ENCODE measurements at regions not wholly inside any gene's neighbourhood (a gene's known extent, or its start where the extent isn't known, plus 50 kb on each side); places are given as distances from the start of the nearest gene placed in this dataset.

DNA sequence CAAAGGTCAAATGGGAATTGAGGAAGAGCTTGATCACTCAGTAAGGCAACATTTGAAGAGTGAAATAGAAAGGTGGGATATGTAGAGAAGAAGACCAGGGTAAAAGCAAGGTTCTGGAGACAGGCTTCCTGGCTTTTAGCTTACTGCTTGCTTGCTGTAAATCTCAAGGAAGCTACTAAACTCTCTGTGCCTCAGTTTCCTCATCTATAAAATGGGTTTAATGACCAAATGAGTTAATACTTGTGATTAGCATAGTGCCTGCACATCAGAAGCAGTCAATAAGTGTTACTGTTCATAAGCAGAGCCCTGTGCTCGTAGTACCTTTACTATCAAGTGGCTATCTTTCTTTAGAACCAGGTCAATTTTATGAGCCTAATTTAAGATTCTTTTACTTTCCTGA is 222.2 kb upstream of the ITGA4 start:
- Histone ChIP-seq H3K27ac (no peak overlapping the region), H3K9me3 (no peaks in the 10 kb centered on the region), H3K4me1 (no peaks in the 10 kb centered on the region), H3K4me3 (no peak overlapping the region), H3K27me3 (no peaks in the 10 kb centered on the region), H3K36me3 (no peaks in the 10 kb centered on the region)
- no peak for DNase-seq (ENCODE audit: extremely low spot score in 2 of 2)
- intact Hi-C loops (cut with DNase I), result no loop called here
- no peak for TF ChIP-seq POLR2A (IDR thresholded peaks at IDR 0.05)
- no peak for TF ChIP-seq POLR2AphosphoS5 (IDR thresholded peaks at IDR 0.05; ENCODE audit: insufficient read depth in 1 of 2, low read depth in 1 of 2)
- TF ChIP-seq, protein P1, sequence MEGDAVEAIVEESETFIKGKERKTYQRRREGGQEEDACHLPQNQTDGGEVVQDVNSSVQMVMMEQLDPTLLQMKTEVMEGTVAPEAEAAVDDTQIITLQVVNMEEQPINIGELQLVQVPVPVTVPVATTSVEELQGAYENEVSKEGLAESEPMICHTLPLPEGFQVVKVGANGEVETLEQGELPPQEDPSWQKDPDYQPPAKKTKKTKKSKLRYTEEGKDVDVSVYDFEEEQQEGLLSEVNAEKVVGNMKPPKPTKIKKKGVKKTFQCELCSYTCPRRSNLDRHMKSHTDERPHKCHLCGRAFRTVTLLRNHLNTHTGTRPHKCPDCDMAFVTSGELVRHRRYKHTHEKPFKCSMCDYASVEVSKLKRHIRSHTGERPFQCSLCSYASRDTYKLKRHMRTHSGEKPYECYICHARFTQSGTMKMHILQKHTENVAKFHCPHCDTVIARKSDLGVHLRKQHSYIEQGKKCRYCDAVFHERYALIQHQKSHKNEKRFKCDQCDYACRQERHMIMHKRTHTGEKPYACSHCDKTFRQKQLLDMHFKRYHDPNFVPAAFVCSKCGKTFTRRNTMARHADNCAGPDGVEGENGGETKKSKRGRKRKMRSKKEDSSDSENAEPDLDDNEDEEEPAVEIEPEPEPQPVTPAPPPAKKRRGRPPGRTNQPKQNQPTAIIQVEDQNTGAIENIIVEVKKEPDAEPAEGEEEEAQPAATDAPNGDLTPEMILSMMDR (IDR thresholded peaks at IDR 0.05), result no peak

DNA sequence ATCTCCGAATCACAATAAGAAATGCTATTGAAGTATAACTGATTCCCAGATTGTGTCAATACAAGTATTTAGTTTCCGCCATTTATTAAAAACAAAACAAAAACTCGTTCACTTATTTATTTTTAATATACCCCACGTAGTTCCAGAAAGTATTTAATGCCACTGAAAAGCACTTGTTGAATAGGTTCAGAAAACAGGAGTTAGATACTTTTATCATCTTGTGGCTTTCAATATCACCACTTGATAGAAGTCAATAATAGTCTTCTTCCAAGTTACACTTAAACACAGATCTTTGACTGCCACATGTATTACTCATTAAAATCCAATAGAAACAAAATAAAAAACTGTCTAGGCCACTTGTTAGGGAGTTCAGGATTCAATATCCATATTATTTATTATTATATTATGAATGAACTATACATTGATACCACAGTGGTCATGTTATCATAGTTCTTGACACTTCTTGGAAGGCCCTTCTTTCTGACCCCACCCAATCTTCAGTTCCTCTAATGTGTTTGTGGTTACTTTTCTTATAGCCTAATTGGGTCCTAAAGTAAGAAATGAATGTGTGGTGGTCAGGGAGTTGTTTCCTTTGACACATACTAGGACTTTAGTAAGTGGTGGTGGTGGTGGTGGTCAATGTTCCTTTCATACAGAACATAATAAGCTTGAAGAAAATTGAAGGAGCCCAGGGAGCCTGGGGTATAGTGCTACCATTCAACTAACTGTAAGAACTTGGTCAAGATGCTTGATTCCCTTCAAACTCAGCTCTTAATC is 221.3 kb upstream of the ITGA4 start:
- intact Hi-C loops (cut with DNase I), result no loop called here
- Histone ChIP-seq H3K27ac (no peak overlapping the region), H3K4me1 (no peaks in the 10 kb centered on the region), H3K36me3 (no peaks in the 10 kb centered on the region), H3K9me3 (no peaks in the 10 kb centered on the region), H3K4me3 (no peak overlapping the region), H3K27me3 (no peaks in the 10 kb centered on the region)
- no peak for TF ChIP-seq POLR2A (IDR thresholded peaks at IDR 0.05)
- DNase-seq (ENCODE audit: extremely low spot score in 2 of 2), result no peak

DNA sequence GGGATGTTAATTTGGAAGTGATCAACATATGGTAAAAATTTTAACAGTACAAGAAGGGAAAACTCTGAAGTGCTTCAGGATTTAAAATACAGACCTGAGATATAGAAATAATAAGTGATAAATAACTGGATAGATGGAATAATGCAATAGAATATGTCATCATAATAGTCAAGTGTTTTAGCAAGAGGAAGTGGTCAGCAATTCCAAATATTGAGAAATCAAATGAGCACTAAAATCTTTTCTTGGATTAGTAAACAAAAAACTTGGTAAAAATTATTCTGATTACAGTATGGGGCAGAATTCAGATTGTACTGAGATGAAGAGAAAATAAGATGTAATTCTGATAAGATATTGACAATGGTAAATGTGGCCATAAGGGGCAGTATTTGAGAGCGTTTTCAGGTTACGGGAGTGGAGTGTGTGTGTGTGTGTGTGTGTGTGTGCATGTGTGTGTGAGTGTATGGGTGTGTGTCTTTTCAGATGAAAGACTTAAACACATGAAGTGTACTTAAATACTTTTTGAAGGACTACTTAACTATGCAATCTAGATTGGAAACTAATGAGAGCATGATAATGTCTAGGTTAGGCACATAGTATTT is 217.9 kb upstream of the ITGA4 start:
- Histone ChIP-seq H3K4me1 (no peaks in the 10 kb centered on the region), H3K36me3 (no peaks in the 10 kb centered on the region), H3K9me3 (no peaks in the 10 kb centered on the region), H3K27me3 (no peaks in the 10 kb centered on the region), H3K27ac (no peak overlapping the region), H3K4me3 (no peak overlapping the region)
- intact Hi-C loops (cut with DNase I), result no loop called here
- no peak for DNase-seq (ENCODE audit: extremely low spot score in 2 of 2)
- no peak for TF ChIP-seq POLR2A (IDR thresholded peaks at IDR 0.05)
- no peak for TF ChIP-seq POLR2AphosphoS5 (IDR thresholded peaks at IDR 0.05; ENCODE audit: insufficient read depth in 1 of 2, low read depth in 1 of 2)

DNA sequence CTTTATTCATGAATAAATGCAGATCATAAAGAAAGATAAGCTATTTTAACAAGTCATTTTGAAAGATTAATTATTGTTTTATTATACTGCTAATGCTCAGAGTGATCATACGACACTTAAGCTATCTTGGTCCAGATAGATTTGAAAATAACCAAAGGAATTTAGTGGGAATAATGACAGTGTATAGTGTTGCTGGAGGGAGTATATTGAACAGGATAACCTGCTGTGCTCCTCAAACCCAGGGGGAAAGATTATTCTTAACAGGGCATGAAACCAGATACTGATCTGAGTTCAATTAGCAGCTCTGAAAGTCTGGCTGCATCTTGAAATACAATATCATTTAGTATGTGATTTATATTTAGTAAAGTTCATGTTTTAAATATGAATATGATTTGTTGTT is 216.3 kb upstream of the ITGA4 start:
- intact Hi-C loops (cut with DNase I), result no loop called here
- no peaks in the 10 kb centered on the region for H3K4me1 ChIP-seq
- H3K27me3 ChIP-seq, result no peaks in the 10 kb centered on the region
- TF ChIP-seq, protein P1 (IDR thresholded peaks at IDR 0.05), result no peak
- no peak for TF ChIP-seq POLR2A (IDR thresholded peaks at IDR 0.05)
- no peak for TF ChIP-seq POLR2AphosphoS5 (IDR thresholded peaks at IDR 0.05; ENCODE audit: insufficient read depth in 1 of 2, low read depth in 1 of 2)
- no peaks in the 10 kb centered on the region for H3K9me3 ChIP-seq
- H3K4me3 ChIP-seq, result no peak overlapping the region
- no peak overlapping the region for H3K27ac ChIP-seq
- no peaks in the 10 kb centered on the region for H3K36me3 ChIP-seq
- DNase-seq (ENCODE audit: extremely low spot score in 2 of 2), result no peak

DNA sequence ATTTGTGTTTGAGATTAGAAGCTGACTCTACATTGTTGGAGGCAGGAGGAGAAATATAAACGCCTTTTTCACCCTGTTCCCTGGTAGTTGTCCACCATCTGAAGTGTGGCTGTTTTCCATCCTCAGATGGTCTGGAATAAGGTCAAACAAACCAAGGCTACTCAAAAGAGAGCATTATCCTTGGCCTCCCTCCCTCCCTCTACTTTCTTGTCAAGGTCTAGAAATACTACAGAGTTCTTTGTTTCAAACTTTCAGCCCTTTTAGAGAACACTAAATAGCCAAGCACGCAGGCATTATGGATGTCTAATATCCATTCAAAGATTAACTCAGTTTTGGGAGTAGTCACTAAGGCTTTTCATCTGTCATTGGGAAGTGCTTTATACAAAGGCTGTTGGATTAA is 215.8 kb upstream of the ITGA4 start:
- TF ChIP-seq POLR2A (IDR thresholded peaks at IDR 0.05) (no peak), POLR2AphosphoS5 (IDR thresholded peaks at IDR 0.05; ENCODE audit: insufficient read depth in 1 of 2, low read depth in 1 of 2) (no peak)
- TF ChIP-seq, protein P1 (IDR thresholded peaks at IDR 0.05), result no peak
- Histone ChIP-seq H3K36me3 (no peaks in the 10 kb centered on the region), H3K9me3 (no peaks in the 10 kb centered on the region), H3K4me1 (no peaks in the 10 kb centered on the region), H3K4me3 (no peak overlapping the region), H3K27me3 (no peaks in the 10 kb centered on the region), H3K27ac (no peak overlapping the region)
- intact Hi-C loops (cut with DNase I), result no loop called here
- DNase-seq (ENCODE audit: extremely low spot score in 2 of 2), result no peak

DNA sequence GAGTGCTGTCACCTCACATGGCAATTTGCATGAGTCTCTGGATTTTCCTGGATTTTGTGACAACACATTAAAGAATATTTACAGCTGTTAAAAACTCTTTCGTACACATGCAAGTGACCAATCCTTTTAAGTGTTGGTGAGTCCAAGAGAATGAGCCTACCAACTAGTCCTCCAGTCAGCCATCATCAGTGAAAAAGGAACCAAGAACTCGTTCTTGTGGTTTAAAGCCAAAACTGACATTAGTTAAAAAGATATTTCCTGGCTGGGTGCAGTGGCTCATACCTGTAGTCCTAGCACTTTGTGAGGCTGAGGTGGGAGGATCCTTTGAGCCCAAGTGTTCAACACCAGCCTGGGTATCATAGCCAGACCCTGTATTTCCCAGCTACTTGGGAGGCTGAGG is 215.4 kb upstream of the ITGA4 start:
- H3K27me3 ChIP-seq, result no peaks in the 10 kb centered on the region
- no peak overlapping the region for H3K4me3 ChIP-seq
- H3K9me3 ChIP-seq, result no peaks in the 10 kb centered on the region
- no peaks in the 10 kb centered on the region for H3K36me3 ChIP-seq
- TF ChIP-seq POLR2AphosphoS5 (IDR thresholded peaks at IDR 0.05; ENCODE audit: insufficient read depth in 1 of 2, low read depth in 1 of 2), result no peak
- TF ChIP-seq, protein P1 (IDR thresholded peaks at IDR 0.05), result no peak
- no peak for TF ChIP-seq POLR2A (IDR thresholded peaks at IDR 0.05)
- H3K27ac ChIP-seq, result no peak overlapping the region
- no peak for DNase-seq (ENCODE audit: extremely low spot score in 2 of 2)
- intact Hi-C loops (cut with DNase I), result no loop called here
- H3K4me1 ChIP-seq, result no peaks in the 10 kb centered on the region

Data from vagina (tissue), 2 donors.